Breast epithelium (tissue), 4 donors: ENCODE measurements at regions not wholly inside any gene's neighbourhood (a gene's known extent, or its start where the extent isn't known, plus 50 kb on each side); places are given as distances from the start of the nearest gene placed in this dataset.

ENCODE experiments used
- DNase-seq, 2 donors: peaks; one replicate each; pipeline ENCODE4 v3.0.0-alpha.2; 2019; ENCODE audit warnings: low spot score in 2 of 2
- H3K27ac ChIP-seq, 2 donors: fragments of 200-600 bp; sonication (generic) in 1 of 2; one replicate each; pipeline ENCODE4 v1.5.1; 2016 to 2019; ENCODE audit warnings: mild to moderate bottlenecking in 1 of 2
- H3K27me3 ChIP-seq, 2 donors: fragments of 200-600 bp; sonication (generic) in 1 of 2; one replicate each; pipeline versions ENCODE4 v1.5.1 to v1.6.0; 2017 to 2019; ENCODE audit warnings: control low read depth in 1 of 2, mild to moderate bottlenecking in 1 of 2
- H3K36me3 ChIP-seq: fragments of 200-600 bp; one replicate; pipeline ENCODE4 v1.5.1; 2019
- H3K4me1 ChIP-seq, 2 donors: fragments of 200-600 bp; sonication (generic); one replicate each; pipeline ENCODE4 v1.5.1; 2016 to 2019; ENCODE audit warnings: control low read depth in 1 of 2
- H3K4me3 ChIP-seq, 3 donors: fragments of 200-600 bp; sonication (generic); 1 replicate in 2 of 3; 2 replicates in 1 of 3; pipeline ENCODE4 v1.5.1; 2016 to 2019; ENCODE audit warnings: mild to moderate bottlenecking in 3 of 3, moderate library complexity in 2 of 3
- H3K9me3 ChIP-seq, 2 donors: fragments of 200-600 bp; sonication (generic) in 1 of 2; one replicate each; pipeline ENCODE4 v1.5.1; 2016 to 2019; ENCODE audit warnings: control low read depth in 1 of 2
- POLR2A ChIP-seq: fragments of 450-650 bp; IDR thresholded peaks from one replicate; pipeline ENCODE4 v1.6.1; 2016; ENCODE audit warnings: antibody characterized with exemption, mild to moderate bottlenecking, moderate library complexity
- POLR2AphosphoS5 ChIP-seq, 3 donors: sonication (generic); formaldehyde crosslinking; IDR thresholded peaks; one replicate each; pipeline ENCODE4 v1.6.1; 2017; ENCODE audit warnings: antibody characterized with exemption in 3 of 3
- intact Hi-C: fragments of 100-400 bp; cut with DNase I; formaldehyde crosslinking; loops from one replicate; pipeline ENCODE4 v1.15.1; 2023; ENCODE audit warnings: low total_unique reads
- TF ChIP-seq, protein P1 (sequence below), 3 donors: fragments of 450-650 bp; IDR thresholded peaks; one replicate each; pipeline ENCODE4 v1.5.1; 2016 to 2017; ENCODE audit warnings: antibody characterized with exemption in 3 of 3, mild to moderate bottlenecking in 3 of 3, moderate library complexity in 3 of 3

- TF ChIP-seq POLR2AphosphoS5 (IDR thresholded peaks at IDR 0.05): no peak
- TF ChIP-seq, protein P1, sequence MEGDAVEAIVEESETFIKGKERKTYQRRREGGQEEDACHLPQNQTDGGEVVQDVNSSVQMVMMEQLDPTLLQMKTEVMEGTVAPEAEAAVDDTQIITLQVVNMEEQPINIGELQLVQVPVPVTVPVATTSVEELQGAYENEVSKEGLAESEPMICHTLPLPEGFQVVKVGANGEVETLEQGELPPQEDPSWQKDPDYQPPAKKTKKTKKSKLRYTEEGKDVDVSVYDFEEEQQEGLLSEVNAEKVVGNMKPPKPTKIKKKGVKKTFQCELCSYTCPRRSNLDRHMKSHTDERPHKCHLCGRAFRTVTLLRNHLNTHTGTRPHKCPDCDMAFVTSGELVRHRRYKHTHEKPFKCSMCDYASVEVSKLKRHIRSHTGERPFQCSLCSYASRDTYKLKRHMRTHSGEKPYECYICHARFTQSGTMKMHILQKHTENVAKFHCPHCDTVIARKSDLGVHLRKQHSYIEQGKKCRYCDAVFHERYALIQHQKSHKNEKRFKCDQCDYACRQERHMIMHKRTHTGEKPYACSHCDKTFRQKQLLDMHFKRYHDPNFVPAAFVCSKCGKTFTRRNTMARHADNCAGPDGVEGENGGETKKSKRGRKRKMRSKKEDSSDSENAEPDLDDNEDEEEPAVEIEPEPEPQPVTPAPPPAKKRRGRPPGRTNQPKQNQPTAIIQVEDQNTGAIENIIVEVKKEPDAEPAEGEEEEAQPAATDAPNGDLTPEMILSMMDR (IDR thresholded peaks at IDR 0.05): no peak
- TF ChIP-seq POLR2A: no peak
- peaks cover 12 to 13% of the 10 kb centered on the region in 2 donors for H3K9me3 ChIP-seq
- H3K4me3 ChIP-seq: no peak overlapping the region
- no peaks in the 10 kb centered on the region for H3K4me1 ChIP-seq
- H3K27me3 ChIP-seq: no peaks in the 10 kb centered on the region
- H3K36me3 ChIP-seq: no peaks in the 10 kb centered on the region
- intact Hi-C loops: no loop called here
- no peak for DNase-seq
- no peak overlapping the region for H3K27ac ChIP-seq
Observed at GRCh38 chr13:58573743-58574142, 942.2 kb downstream of the PCDH17 start.

GRCh38 chr13:58574791-58575190 is 943.2 kb downstream of the PCDH17 start:
- DNase-seq: no peak
- Histone ChIP-seq H3K9me3 (peaks cover 12 to 13% of the 10 kb centered on the region in 2 donors), H3K36me3 (no peaks in the 10 kb centered on the region), H3K4me1 (no peaks in the 10 kb centered on the region), H3K27me3 (no peaks in the 10 kb centered on the region), H3K27ac (no peak overlapping the region), H3K4me3 (no peak overlapping the region)
- intact Hi-C loops: no loop called here
- TF ChIP-seq, protein P1 (IDR thresholded peaks at IDR 0.05): no peak
- no peak for TF ChIP-seq POLR2A
- no peak for TF ChIP-seq POLR2AphosphoS5 (IDR thresholded peaks at IDR 0.05)

DNA sequence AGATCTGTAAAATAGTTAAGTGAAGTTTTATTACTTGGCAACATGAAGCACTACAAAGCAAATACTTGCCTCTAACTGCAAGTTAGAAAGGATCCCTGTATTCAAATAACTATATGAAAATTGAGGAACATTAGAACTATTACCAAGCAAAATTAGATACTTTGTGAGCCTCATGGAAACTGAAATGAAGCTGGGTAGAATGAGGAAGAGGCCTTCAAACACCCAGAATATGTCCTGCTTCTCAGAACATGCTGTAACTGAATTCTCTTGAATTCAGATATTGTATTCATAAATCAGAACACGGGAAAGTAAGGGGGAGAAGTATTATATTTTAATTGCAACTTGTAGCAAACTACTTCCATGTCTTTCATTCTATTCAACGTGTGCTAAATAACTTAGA is 947.9 kb downstream of the PCDH17 start:
- TF ChIP-seq POLR2AphosphoS5 (IDR thresholded peaks at IDR 0.05): no peak
- no peak for TF ChIP-seq POLR2A
- TF ChIP-seq, protein P1 (IDR thresholded peaks at IDR 0.05): no peak
- Histone ChIP-seq H3K4me3 (no peak overlapping the region), H3K4me1 (no peaks in the 10 kb centered on the region), H3K27ac (no peak overlapping the region), H3K36me3 (no peaks in the 10 kb centered on the region), H3K9me3 (peaks cover 10 to 11% of the 10 kb centered on the region in 2 donors), H3K27me3 (no peaks in the 10 kb centered on the region)
- no peak for DNase-seq
- intact Hi-C loops: no loop called here

- intact Hi-C loops: no loop called here
- Histone ChIP-seq H3K4me1 (no peaks in the 10 kb centered on the region), H3K27ac (no peak overlapping the region), H3K27me3 (no peaks in the 10 kb centered on the region), H3K9me3 (no peaks in the 10 kb centered on the region), H3K36me3 (no peaks in the 10 kb centered on the region), H3K4me3 (no peak overlapping the region)
- TF ChIP-seq, protein P1 (IDR thresholded peaks at IDR 0.05): no peak
- TF ChIP-seq POLR2A (no peak), POLR2AphosphoS5 (IDR thresholded peaks at IDR 0.05) (no peak)
- no peak for DNase-seq
Observed at GRCh38 chr13:58583966-58584365, 952.4 kb downstream of the PCDH17 start.

DNA sequence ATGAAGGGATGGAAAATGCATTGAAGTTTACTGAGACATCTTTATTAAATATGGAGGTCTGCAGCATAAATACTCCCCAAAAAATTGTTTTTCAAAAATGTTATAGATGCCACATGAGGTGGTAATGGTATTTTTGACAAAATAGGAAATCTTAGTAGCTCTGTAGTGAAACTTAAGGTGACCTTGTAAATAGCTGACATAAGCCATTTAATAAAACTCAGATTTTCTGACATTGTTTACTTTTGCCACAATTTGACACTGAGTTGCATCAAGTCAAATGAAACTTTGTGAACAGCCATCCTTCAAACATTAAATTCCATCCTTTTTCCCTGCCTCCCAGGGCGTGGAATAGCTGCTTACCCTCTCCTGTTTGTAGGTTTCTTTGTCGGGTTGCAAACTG is 953.1 kb downstream of the PCDH17 start:
- Histone ChIP-seq H3K4me1 (no peaks in the 10 kb centered on the region), H3K4me3 (no peak overlapping the region), H3K27ac (no peak overlapping the region), H3K36me3 (no peaks in the 10 kb centered on the region), H3K9me3 (no peaks in the 10 kb centered on the region), H3K27me3 (no peaks in the 10 kb centered on the region)
- TF ChIP-seq POLR2AphosphoS5 (IDR thresholded peaks at IDR 0.05) (no peak), POLR2A (no peak)
- TF ChIP-seq, protein P1 (IDR thresholded peaks at IDR 0.05): no peak
- intact Hi-C loops: no loop called here
- no peak for DNase-seq
